ENCODE measurements at regions not wholly inside any gene's neighbourhood (a gene's known extent, or its start where the extent isn't known, plus 50 kb on each side); places are given as distances from the start of the nearest gene placed in this dataset.

- Histone ChIP-seq H3K9ac (ENCODE audit: low read length in 5 of 5) (no peak overlapping the region), H3K27ac (ENCODE audit: low read depth, low read length) (no peak overlapping the region)
These were observed 87.6 kb upstream of the SOX2 start for GRCh38 chr3:181623924-181624694.

GRCh38 chr3:181622365-181622764 lies 89.4 kb upstream of the SOX2 start:
- Histone ChIP-seq H3K27ac (ENCODE audit: low read depth, low read length) (no peak overlapping the region), H3K9ac (ENCODE audit: low read length in 5 of 5) (no peak overlapping the region), H3K36me3 (ENCODE audit: control insufficient read depth in 5 of 5, insufficient read depth in 5 of 5, low read length in 5 of 5) (no peaks in the 10 kb centered on the region), H3K9me3 (ENCODE audit: control insufficient read depth in 5 of 5, low read length in 5 of 5) (no peaks in the 10 kb centered on the region), H3K4me3 (ENCODE audit: low read depth in 1 of 5, low read length in 5 of 5) (no peak overlapping the region), H3K27me3 (ENCODE audit: control insufficient read depth in 5 of 5, insufficient read depth in 4 of 5, low read length in 5 of 5) (no peaks in the 10 kb centered on the region), H3K4me1 (ENCODE audit: control insufficient read depth in 5 of 5, insufficient read depth in 5 of 5, low read length in 5 of 5) (no peaks in the 10 kb centered on the region)

More at GRCh38 chr3:181623924-181624694, 87.6 kb upstream of the SOX2 start:
- H3K36me3 ChIP-seq (ENCODE audit: control insufficient read depth in 5 of 5, insufficient read depth in 5 of 5, low read length in 5 of 5), result no peaks in the 10 kb centered on the region
- no peak overlapping the region for H3K4me3 ChIP-seq (ENCODE audit: low read depth in 1 of 5, low read length in 5 of 5)
- H3K9me3 ChIP-seq (ENCODE audit: control insufficient read depth in 5 of 5, low read length in 5 of 5), result no peaks in the 10 kb centered on the region
- H3K27me3 ChIP-seq (ENCODE audit: control insufficient read depth in 5 of 5, insufficient read depth in 4 of 5, low read length in 5 of 5), result no peaks in the 10 kb centered on the region
- no peaks in the 10 kb centered on the region for H3K4me1 ChIP-seq (ENCODE audit: control insufficient read depth in 5 of 5, insufficient read depth in 5 of 5, low read length in 5 of 5)

- Histone ChIP-seq H3K9me3 (ENCODE audit: control insufficient read depth in 5 of 5, low read length in 5 of 5) (no peaks in the 10 kb centered on the region), H3K9ac (ENCODE audit: low read length in 5 of 5) (no peak overlapping the region), H3K36me3 (ENCODE audit: control insufficient read depth in 5 of 5, insufficient read depth in 5 of 5, low read length in 5 of 5) (no peaks in the 10 kb centered on the region), H3K4me1 (ENCODE audit: control insufficient read depth in 5 of 5, insufficient read depth in 5 of 5, low read length in 5 of 5) (no peaks in the 10 kb centered on the region), H3K27ac (ENCODE audit: low read depth, low read length) (no peak overlapping the region), H3K4me3 (ENCODE audit: low read depth in 1 of 5, low read length in 5 of 5) (no peak overlapping the region), H3K27me3 (ENCODE audit: control insufficient read depth in 5 of 5, insufficient read depth in 4 of 5, low read length in 5 of 5) (no peaks in the 10 kb centered on the region)
These were observed 91.8 kb upstream of the SOX2 start for GRCh38 chr3:181619897-181620296.

- H3K4me3 ChIP-seq (ENCODE audit: low read depth in 1 of 5, low read length in 5 of 5), result no peak overlapping the region
- no peaks in the 10 kb centered on the region for H3K4me1 ChIP-seq (ENCODE audit: control insufficient read depth in 5 of 5, insufficient read depth in 5 of 5, low read length in 5 of 5)
- H3K27me3 ChIP-seq (ENCODE audit: control insufficient read depth in 5 of 5, insufficient read depth in 4 of 5, low read length in 5 of 5), result no peaks in the 10 kb centered on the region
- no peak overlapping the region for H3K9ac ChIP-seq (ENCODE audit: low read length in 5 of 5)
- no peak overlapping the region for H3K27ac ChIP-seq (ENCODE audit: low read depth, low read length)
- no peaks in the 10 kb centered on the region for H3K36me3 ChIP-seq (ENCODE audit: control insufficient read depth in 5 of 5, insufficient read depth in 5 of 5, low read length in 5 of 5)
- no peaks in the 10 kb centered on the region for H3K9me3 ChIP-seq (ENCODE audit: control insufficient read depth in 5 of 5, low read length in 5 of 5)
These were observed 93.5 kb upstream of the SOX2 start for GRCh38 chr3:181618260-181618659.

DNA sequence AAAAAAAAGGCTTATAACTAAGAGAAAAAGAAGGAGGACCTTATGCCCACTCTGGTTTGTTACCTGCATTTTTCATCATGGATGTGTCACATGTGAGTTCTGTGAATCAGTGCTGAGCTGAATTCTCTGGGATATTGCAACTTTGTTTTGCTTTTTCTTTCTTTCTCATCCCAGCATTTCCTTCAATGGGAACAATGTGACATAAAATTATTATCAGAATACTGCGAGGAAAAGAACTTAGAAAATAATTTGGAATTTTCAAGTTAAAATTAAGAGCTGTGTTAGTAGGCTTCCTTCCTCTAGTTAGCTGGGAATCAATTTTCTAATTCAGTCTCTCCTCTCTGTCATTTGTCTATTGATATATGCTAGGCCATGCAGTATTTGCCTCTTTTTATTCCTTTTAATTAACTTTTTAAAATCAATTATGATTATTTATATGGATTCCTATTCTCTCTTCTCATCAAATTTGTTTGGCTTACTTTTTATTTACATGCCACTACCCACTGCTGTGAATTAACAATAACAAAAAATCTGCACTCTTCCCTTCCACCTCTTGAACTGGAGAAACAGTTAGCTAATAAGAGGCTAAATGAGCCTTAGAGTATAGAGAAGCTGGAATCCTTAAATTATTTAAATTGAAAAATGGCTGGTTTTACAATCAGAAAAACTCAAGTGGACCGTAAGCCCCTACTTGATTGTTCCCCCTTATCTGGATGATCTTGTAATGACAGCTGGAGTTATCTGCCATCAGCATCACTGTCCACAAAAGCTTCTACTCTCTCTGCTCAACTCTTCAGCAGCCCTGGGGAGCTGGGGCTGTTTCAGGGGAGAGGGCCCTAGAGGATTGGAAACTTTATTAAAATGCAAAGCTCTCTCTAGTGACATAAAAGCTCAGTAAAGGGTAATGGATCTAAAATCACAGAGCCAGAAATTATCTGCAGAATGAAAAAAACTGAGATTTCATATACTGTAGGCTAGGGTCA lies 95.3 kb upstream of the SOX2 start:
- Histone ChIP-seq H3K27ac (ENCODE audit: low read depth, low read length) (no peak overlapping the region), H3K4me1 (ENCODE audit: control insufficient read depth in 5 of 5, insufficient read depth in 5 of 5, low read length in 5 of 5) (no peaks in the 10 kb centered on the region)

DNA sequence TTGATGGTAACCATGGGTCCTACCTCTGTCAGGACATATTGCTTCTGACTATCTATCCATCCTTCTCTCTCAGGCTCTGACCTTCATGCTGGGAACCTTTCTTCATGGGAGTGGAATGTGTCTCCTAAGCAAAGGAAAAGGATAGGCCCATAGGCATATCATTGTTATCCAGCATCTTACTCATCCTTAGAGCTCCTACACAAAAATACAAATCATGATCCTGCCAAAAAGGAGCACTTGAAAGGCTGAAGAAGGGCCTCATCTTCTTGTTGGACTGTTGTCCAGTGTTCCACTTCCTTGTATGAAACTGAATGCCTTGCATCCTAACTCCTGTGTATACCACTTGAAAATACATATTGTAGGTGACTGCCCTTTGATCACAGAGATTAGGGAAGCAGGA lies 96.1 kb upstream of the SOX2 start:
- Histone ChIP-seq H3K36me3 (ENCODE audit: control insufficient read depth in 5 of 5, insufficient read depth in 5 of 5, low read length in 5 of 5) (no peaks in the 10 kb centered on the region), H3K27me3 (ENCODE audit: control insufficient read depth in 5 of 5, insufficient read depth in 4 of 5, low read length in 5 of 5) (no peaks in the 10 kb centered on the region), H3K4me3 (ENCODE audit: low read depth in 1 of 5, low read length in 5 of 5) (no peak overlapping the region), H3K4me1 (ENCODE audit: control insufficient read depth in 5 of 5, insufficient read depth in 5 of 5, low read length in 5 of 5) (no peaks in the 10 kb centered on the region), H3K27ac (ENCODE audit: low read depth, low read length) (no peak overlapping the region), H3K9me3 (ENCODE audit: control insufficient read depth in 5 of 5, low read length in 5 of 5) (no peaks in the 10 kb centered on the region), H3K9ac (ENCODE audit: low read length in 5 of 5) (no peak overlapping the region)

More for the DNA sequence above, 95.3 kb upstream of the SOX2 start:
- Histone ChIP-seq H3K4me3 (ENCODE audit: low read depth in 1 of 5, low read length in 5 of 5) (no peak overlapping the region), H3K9ac (ENCODE audit: low read length in 5 of 5) (no peak overlapping the region), H3K36me3 (ENCODE audit: control insufficient read depth in 5 of 5, insufficient read depth in 5 of 5, low read length in 5 of 5) (no peaks in the 10 kb centered on the region), H3K9me3 (ENCODE audit: control insufficient read depth in 5 of 5, low read length in 5 of 5) (no peaks in the 10 kb centered on the region), H3K27me3 (ENCODE audit: control insufficient read depth in 5 of 5, insufficient read depth in 4 of 5, low read length in 5 of 5) (no peaks in the 10 kb centered on the region)

DNA sequence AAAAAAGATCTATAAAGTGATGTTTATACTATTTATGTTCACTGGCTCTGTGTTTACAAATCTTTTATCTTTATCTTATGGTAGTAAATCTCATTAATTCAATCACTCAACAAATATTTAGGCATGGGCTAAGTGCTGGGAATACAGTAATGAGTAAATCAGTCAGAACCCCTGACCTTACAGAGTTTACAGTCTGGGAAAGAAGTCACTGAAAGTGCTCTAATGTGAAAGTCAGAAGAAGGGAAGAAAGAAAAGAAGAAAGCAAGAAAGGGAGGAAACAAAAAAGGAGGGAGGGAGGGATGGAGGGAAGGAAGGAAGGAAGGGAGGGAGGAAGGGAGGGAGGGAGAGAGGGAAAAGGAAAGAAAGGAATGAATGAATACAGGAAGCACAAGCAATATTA lies 96.8 kb upstream of the SOX2 start:
- Histone ChIP-seq H3K27me3 (ENCODE audit: control insufficient read depth in 5 of 5, insufficient read depth in 4 of 5, low read length in 5 of 5) (no peaks in the 10 kb centered on the region), H3K4me1 (ENCODE audit: control insufficient read depth in 5 of 5, insufficient read depth in 5 of 5, low read length in 5 of 5) (no peaks in the 10 kb centered on the region), H3K9ac (ENCODE audit: low read length in 5 of 5) (no peak overlapping the region), H3K27ac (ENCODE audit: low read depth, low read length) (no peak overlapping the region), H3K9me3 (ENCODE audit: control insufficient read depth in 5 of 5, low read length in 5 of 5) (no peaks in the 10 kb centered on the region), H3K36me3 (ENCODE audit: control insufficient read depth in 5 of 5, insufficient read depth in 5 of 5, low read length in 5 of 5) (no peaks in the 10 kb centered on the region), H3K4me3 (ENCODE audit: low read depth in 1 of 5, low read length in 5 of 5) (no peak overlapping the region)

DNA sequence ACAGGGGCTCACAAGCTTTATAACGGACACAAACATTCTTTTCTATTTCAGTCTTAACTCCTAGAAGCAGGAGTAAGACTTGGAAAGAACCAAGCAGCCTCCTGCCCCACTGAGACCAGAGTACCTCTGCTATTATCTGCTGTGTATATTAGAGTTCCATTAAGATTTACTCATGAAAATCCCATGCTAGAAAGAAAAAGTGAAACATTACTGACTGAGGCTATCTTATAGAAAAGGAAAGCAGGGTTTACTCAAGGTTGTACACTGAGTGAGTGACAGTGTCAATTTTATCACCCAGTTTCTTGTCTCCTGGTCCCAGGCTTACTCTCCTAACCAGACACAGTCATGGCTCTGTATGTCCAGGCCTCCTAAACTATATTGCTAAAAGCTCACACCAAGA lies 97.9 kb upstream of the SOX2 start:
- H3K27me3 ChIP-seq (ENCODE audit: control insufficient read depth in 5 of 5, insufficient read depth in 4 of 5, low read length in 5 of 5), result no peaks in the 10 kb centered on the region
- H3K36me3 ChIP-seq (ENCODE audit: control insufficient read depth in 5 of 5, insufficient read depth in 5 of 5, low read length in 5 of 5), result no peaks in the 10 kb centered on the region
- no peaks in the 10 kb centered on the region for H3K4me1 ChIP-seq (ENCODE audit: control insufficient read depth in 5 of 5, insufficient read depth in 5 of 5, low read length in 5 of 5)
- H3K9me3 ChIP-seq (ENCODE audit: control insufficient read depth in 5 of 5, low read length in 5 of 5), result no peaks in the 10 kb centered on the region
- no peak overlapping the region for H3K4me3 ChIP-seq (ENCODE audit: low read depth in 1 of 5, low read length in 5 of 5)
- no peak overlapping the region for H3K9ac ChIP-seq (ENCODE audit: low read length in 5 of 5)
- no peak overlapping the region for H3K27ac ChIP-seq (ENCODE audit: low read depth, low read length)

DNA sequence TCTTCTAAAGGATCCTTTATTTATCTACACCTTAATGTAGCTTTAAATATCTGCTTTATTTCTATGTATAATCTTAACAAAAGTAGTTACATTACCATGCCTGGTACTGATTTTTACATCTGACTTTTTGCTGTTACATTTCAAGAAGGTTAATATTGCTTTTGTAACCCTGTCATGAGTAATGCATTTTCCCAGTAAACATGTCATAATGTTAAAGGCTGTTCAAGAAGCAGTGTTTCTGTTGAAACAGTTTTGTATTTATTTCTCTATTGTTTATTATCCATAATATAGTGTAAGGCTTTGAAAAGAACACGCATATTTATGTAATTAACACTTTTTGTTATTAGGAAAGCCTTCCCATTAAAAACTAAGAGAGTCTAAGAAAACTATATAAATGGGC lies 98.5 kb upstream of the SOX2 start:
- H3K4me1 ChIP-seq (ENCODE audit: control insufficient read depth in 5 of 5, insufficient read depth in 5 of 5, low read length in 5 of 5), result no peaks in the 10 kb centered on the region
- H3K9ac ChIP-seq (ENCODE audit: low read length in 5 of 5), result no peak overlapping the region
- H3K4me3 ChIP-seq (ENCODE audit: low read depth in 1 of 5, low read length in 5 of 5), result no peak overlapping the region

GRCh38 chr3:181610973-181611265 lies 100.8 kb upstream of the SOX2 start:
- Histone ChIP-seq H3K4me1 (ENCODE audit: control insufficient read depth in 5 of 5, insufficient read depth in 5 of 5, low read length in 5 of 5) (no peaks in the 10 kb centered on the region), H3K27me3 (ENCODE audit: control insufficient read depth in 5 of 5, insufficient read depth in 4 of 5, low read length in 5 of 5) (no peaks in the 10 kb centered on the region), H3K9ac (ENCODE audit: low read length in 5 of 5) (no peak overlapping the region), H3K27ac (ENCODE audit: low read depth, low read length) (no peak overlapping the region), H3K36me3 (ENCODE audit: control insufficient read depth in 5 of 5, insufficient read depth in 5 of 5, low read length in 5 of 5) (no peaks in the 10 kb centered on the region), H3K4me3 (ENCODE audit: low read depth in 1 of 5, low read length in 5 of 5) (no peak overlapping the region), H3K9me3 (ENCODE audit: control insufficient read depth in 5 of 5, low read length in 5 of 5) (no peaks in the 10 kb centered on the region)

More for the DNA sequence above, 98.5 kb upstream of the SOX2 start:
- H3K27me3 ChIP-seq (ENCODE audit: control insufficient read depth in 5 of 5, insufficient read depth in 4 of 5, low read length in 5 of 5), result no peaks in the 10 kb centered on the region
- no peak overlapping the region for H3K27ac ChIP-seq (ENCODE audit: low read depth, low read length)
- H3K9me3 ChIP-seq (ENCODE audit: control insufficient read depth in 5 of 5, low read length in 5 of 5), result no peaks in the 10 kb centered on the region
- H3K36me3 ChIP-seq (ENCODE audit: control insufficient read depth in 5 of 5, insufficient read depth in 5 of 5, low read length in 5 of 5), result no peaks in the 10 kb centered on the region
